Smooth muscle cell of the brain vasculature (primary cell): ENCODE measurements at regions not wholly inside any gene's neighbourhood (a gene's known extent, or its start where the extent isn't known, plus 50 kb on each side); places are given as distances from the start of the nearest gene placed in this dataset.
A peak's percentile ranks its signal among the peaks of the same experiment; 100 is the strongest.
"Not testable (repeated sequence)": the region's sequence is repeated elsewhere in the genome, so short reads cannot be mapped to it uniquely, and the experiment has no call there.

Experiments
- DNase-seq: peaks from one replicate; pipeline ENCODE4 v3.0.0-alpha.2; 2012; ENCODE audit warnings: low read depth, low spot score

GRCh38 chr3:14057701-14058100, 67.0 kb downstream of the CHCHD4 start:
- DNase-seq: no peak

GRCh38 chr3:14047841-14048240, 76.8 kb downstream of the CHCHD4 start:
- no peak for DNase-seq

- DNase-seq: no peak
Observed at GRCh38 chr3:14047027-14047426, 77.6 kb downstream of the CHCHD4 start.

- no peak for DNase-seq
Observed at GRCh38 chr3:14042680-14043079, 82.0 kb downstream of the CHCHD4 start.

GRCh38 chr3:14039149-14039548, 85.5 kb downstream of the CHCHD4 start:
- no peak for DNase-seq

GRCh38 chr3:14037211-14037610, 87.5 kb downstream of the CHCHD4 start:
- DNase-seq: no peak

- DNase-seq: no peak
Observed at GRCh38 chr3:14033023-14033422, 91.6 kb downstream of the CHCHD4 start.

- peak; percentile 49 for DNase-seq
Observed at GRCh38 chr3:14031271-14031670, 93.4 kb downstream of the CHCHD4 start.

- DNase-seq: not testable (repeated sequence)
Observed at GRCh38 chr3:14029390-14029995, 95.2 kb downstream of the CHCHD4 start.

GRCh38 chr3:14028122-14028521, 96.5 kb downstream of the CHCHD4 start:
- not testable (repeated sequence) for DNase-seq

- no peak for DNase-seq
Observed at GRCh38 chr3:14019459-14019858, 105.2 kb downstream of the CHCHD4 start.

- no peak for DNase-seq
Observed at GRCh38 chr3:14016900-14017475, 107.7 kb downstream of the CHCHD4 start.

- no peak for DNase-seq
Observed at GRCh38 chr3:14007006-14007405, 117.7 kb downstream of the CHCHD4 start.

GRCh38 chr3:14001136-14001535, 121.3 kb upstream of the WNT7A start:
- DNase-seq: no peak

- no peak for DNase-seq
Observed at GRCh38 chr3:14000556-14000955, 120.7 kb upstream of the WNT7A start.

- no peak for DNase-seq
Observed at GRCh38 chr3:13998831-13999230, 119.0 kb upstream of the WNT7A start.

GRCh38 chr3:13995216-13995615, 115.3 kb upstream of the WNT7A start:
- DNase-seq: not testable (repeated sequence)

GRCh38 chr3:13988925-13989324, 109.1 kb upstream of the WNT7A start:
- not testable (repeated sequence) for DNase-seq

GRCh38 chr3:13976469-13976868, 96.6 kb upstream of the WNT7A start:
- no peak for DNase-seq

- no peak for DNase-seq
Observed at GRCh38 chr3:13975686-13976085, 95.8 kb upstream of the WNT7A start.

GRCh38 chr3:13972679-13973379, 93.0 kb upstream of the WNT7A start:
- DNase-seq: no peak

GRCh38 chr3:13966302-13966701, 86.4 kb upstream of the WNT7A start:
- no peak for DNase-seq
